Glutamatergic neuron (in vitro differentiated cells): ENCODE measurements at regions not wholly inside any gene's neighbourhood (a gene's known extent, or its start where the extent isn't known, plus 50 kb on each side); places are given as distances from the start of the nearest gene placed in this dataset.

Source experiments
- DNase-seq: peaks from one replicate; pipeline ENCODE4 v3.0.0; 2022
- H3K27ac Mint-ChIP-seq: one replicate; pipeline ENCODE4 v1.8.0; 2020; ENCODE audit warnings: mild to moderate bottlenecking, mixed read lengths, inconsistent platforms; ENCODE audit not compliant: unreplicated experiment
- H3K27me3 Mint-ChIP-seq: one replicate; pipeline ENCODE4 v1.8.0; 2020; ENCODE audit warnings: mild to moderate bottlenecking, moderate library complexity, mixed read lengths, inconsistent platforms; ENCODE audit not compliant: unreplicated experiment
- H3K36me3 Mint-ChIP-seq: one replicate; pipeline ENCODE4 v1.8.0; 2020; ENCODE audit warnings: mild to moderate bottlenecking, mixed read lengths, inconsistent platforms; ENCODE audit not compliant: unreplicated experiment
- H3K4me1 Mint-ChIP-seq: one replicate; pipeline ENCODE4 v1.8.0; 2020; ENCODE audit warnings: mild to moderate bottlenecking, low read depth, mixed read lengths, inconsistent platforms; ENCODE audit not compliant: unreplicated experiment
- H3K4me3 Mint-ChIP-seq: one replicate; pipeline ENCODE4 v1.8.0; 2020; ENCODE audit warnings: mild to moderate bottlenecking, mixed read lengths, inconsistent platforms; ENCODE audit not compliant: unreplicated experiment
- H3K9me3 Mint-ChIP-seq: one replicate; pipeline ENCODE4 v1.8.0; 2020; ENCODE audit warnings: mild to moderate bottlenecking, moderate library complexity, mixed read lengths, inconsistent platforms; ENCODE audit not compliant: unreplicated experiment
- CTCF ChIP-seq: fragments of 200-600 bp; sonication (generic); IDR thresholded peaks from one replicate; pipeline ENCODE4 v1.5.0; 2021; ENCODE audit not compliant: partially characterized antibody, unreplicated experiment

GRCh38 chr13:73542446-73542845, 483.6 kb downstream of the KLF5 start:
- Mint-ChIP-seq H3K4me3 (no peak overlapping the region), H3K27me3 (no peaks in the 10 kb centered on the region), H3K4me1 (no peaks in the 10 kb centered on the region), H3K9me3 (no peaks in the 10 kb centered on the region), H3K27ac (no peak overlapping the region), H3K36me3 (no peaks in the 10 kb centered on the region)
- DNase-seq: no peak
- TF ChIP-seq CTCF: no peak

- DNase-seq: no peak
- no peaks in the 10 kb centered on the region for H3K4me1 Mint-ChIP-seq
- H3K9me3 Mint-ChIP-seq: no peaks in the 10 kb centered on the region
Observed at GRCh38 chr13:73536865-73537264, 478.1 kb downstream of the KLF5 start.

GRCh38 chr13:73535341-73535740, 476.5 kb downstream of the KLF5 start:
- no peak for DNase-seq
- H3K36me3 Mint-ChIP-seq: no peaks in the 10 kb centered on the region
- no peaks in the 10 kb centered on the region for H3K4me1 Mint-ChIP-seq
- no peaks in the 10 kb centered on the region for H3K27me3 Mint-ChIP-seq
- no peaks in the 10 kb centered on the region for H3K9me3 Mint-ChIP-seq
- H3K27ac Mint-ChIP-seq: no peak overlapping the region
- H3K4me3 Mint-ChIP-seq: no peak overlapping the region
- no peak for TF ChIP-seq CTCF

More at GRCh38 chr13:73536865-73537264, 478.1 kb downstream of the KLF5 start:
- TF ChIP-seq CTCF: no peak
- Mint-ChIP-seq H3K36me3 (no peaks in the 10 kb centered on the region), H3K4me3 (no peak overlapping the region), H3K27ac (no peak overlapping the region), H3K27me3 (no peaks in the 10 kb centered on the region)

GRCh38 chr13:73532987-73533510, 474.2 kb downstream of the KLF5 start:
- H3K27ac Mint-ChIP-seq: no peak overlapping the region
- no peaks in the 10 kb centered on the region for H3K27me3 Mint-ChIP-seq
- H3K9me3 Mint-ChIP-seq: no peaks in the 10 kb centered on the region
- H3K4me1 Mint-ChIP-seq: no peaks in the 10 kb centered on the region
- DNase-seq: no peak
- H3K4me3 Mint-ChIP-seq: no peak overlapping the region
- TF ChIP-seq CTCF: no peak
- H3K36me3 Mint-ChIP-seq: no peaks in the 10 kb centered on the region

- Mint-ChIP-seq H3K27me3 (no peaks in the 10 kb centered on the region), H3K4me3 (no peak overlapping the region), H3K27ac (no peak overlapping the region), H3K9me3 (no peaks in the 10 kb centered on the region), H3K36me3 (no peaks in the 10 kb centered on the region), H3K4me1 (no peaks in the 10 kb centered on the region)
- TF ChIP-seq CTCF: no peak
- no peak for DNase-seq
Observed at GRCh38 chr13:73532582-73532981, 473.8 kb downstream of the KLF5 start.
